Activated CD4-positive, alpha-beta T cell treated with anti-CD3 and anti-CD28 coated beads, Interleukin-2, amount 50 U/mL, for 16 hours (primary cell): ENCODE measurements at regions not wholly inside any gene's neighbourhood (a gene's known extent, or its start where the extent isn't known, plus 50 kb on each side); places are given as distances from the start of the nearest gene placed in this dataset.
"Not testable (repeated sequence)": the region's sequence is repeated elsewhere in the genome, so short reads cannot be mapped to it uniquely, and the experiment has no call there.

Experiments used
- DNase-seq: peaks from one replicate; pipeline ENCODE4 v3.0.0-alpha.2; 2020

GRCh38 chr2:16039055-16039454 lies 98.7 kb downstream of the MYCN start:
- DNase-seq, result no peak

GRCh38 chr2:16038621-16039020 lies 98.3 kb downstream of the MYCN start:
- no peak for DNase-seq

GRCh38 chr2:16037808-16038457 lies 97.6 kb downstream of the MYCN start:
- no peak for DNase-seq

GRCh38 chr2:16036951-16037350 lies 96.6 kb downstream of the MYCN start:
- no peak for DNase-seq

GRCh38 chr2:16035747-16036745 lies 95.7 kb downstream of the MYCN start:
- no peak for DNase-seq

GRCh38 chr2:16034975-16035746 lies 94.8 kb downstream of the MYCN start:
- DNase-seq, result no peak

GRCh38 chr2:16034151-16034974 lies 94.0 kb downstream of the MYCN start:
- DNase-seq, result no peak

- DNase-seq, result no peak
These were observed 92.6 kb downstream of the MYCN start for GRCh38 chr2:16033032-16033293.

GRCh38 chr2:16032282-16033031 lies 92.1 kb downstream of the MYCN start:
- no peak for DNase-seq

- no peak for DNase-seq
These were observed 91.5 kb downstream of the MYCN start for GRCh38 chr2:16031848-16032159.

- DNase-seq, result no peak
These were observed 90.9 kb downstream of the MYCN start for GRCh38 chr2:16031058-16031847.

- DNase-seq, result no peak
These were observed 90.1 kb downstream of the MYCN start for GRCh38 chr2:16030206-16031057.

- DNase-seq, result no peak
These were observed 88.3 kb downstream of the MYCN start for GRCh38 chr2:16028644-16029043.

- DNase-seq, result no peak
These were observed 86.6 kb downstream of the MYCN start for GRCh38 chr2:16026816-16027501.

- DNase-seq, result no peak
These were observed 85.7 kb downstream of the MYCN start for GRCh38 chr2:16025876-16026640.

- no peak for DNase-seq
These were observed 85.0 kb downstream of the MYCN start for GRCh38 chr2:16025211-16025875.

- not testable (repeated sequence) for DNase-seq
These were observed 84.3 kb downstream of the MYCN start for GRCh38 chr2:16024628-16025027.
